HG03196 (cell line): ENCODE measurements at regions not wholly inside any gene's neighbourhood (a gene's known extent, or its start where the extent isn't known, plus 50 kb on each side); places are given as distances from the start of the nearest gene placed in this dataset.
A peak's percentile ranks its signal among the peaks of the same experiment; 100 is the strongest.
"Not testable (repeated sequence)": the region's sequence is repeated elsewhere in the genome, so short reads cannot be mapped to it uniquely, and the experiment has no call there.

Experiments used
- ATAC-seq: cut with Tn5 transposase; IDR thresholded peaks from one replicate; pipeline ENCODE4 v1.9.1; 2021; ENCODE audit not compliant: unreplicated experiment

DNA sequence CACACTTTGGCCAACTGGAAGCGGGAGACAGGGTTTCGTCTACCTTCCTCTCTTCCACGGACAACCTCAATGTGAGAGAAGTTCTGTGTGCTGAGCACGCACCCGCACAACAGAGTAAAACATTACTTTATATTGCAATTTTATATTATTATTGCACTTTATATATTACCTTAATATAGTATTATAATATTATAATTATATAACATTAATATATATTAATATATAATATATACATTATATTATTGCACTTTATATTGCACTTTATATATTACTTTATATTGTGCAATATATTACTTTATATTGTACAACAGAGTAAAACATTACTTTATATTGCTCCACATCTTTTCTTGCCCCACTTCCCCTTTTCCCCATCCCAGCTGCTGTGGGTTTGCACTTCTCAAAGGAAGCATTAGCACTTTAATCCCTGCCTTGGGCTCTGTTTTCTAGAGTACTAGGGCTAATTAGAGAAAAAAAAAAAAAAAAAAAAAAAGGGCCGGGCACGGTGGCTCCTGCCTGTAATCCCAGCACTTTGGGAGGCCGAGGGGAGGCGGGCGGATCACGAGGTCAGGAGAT lies 76.4 kb upstream of the SLC4A7 start:
- no peak for ATAC-seq

DNA sequence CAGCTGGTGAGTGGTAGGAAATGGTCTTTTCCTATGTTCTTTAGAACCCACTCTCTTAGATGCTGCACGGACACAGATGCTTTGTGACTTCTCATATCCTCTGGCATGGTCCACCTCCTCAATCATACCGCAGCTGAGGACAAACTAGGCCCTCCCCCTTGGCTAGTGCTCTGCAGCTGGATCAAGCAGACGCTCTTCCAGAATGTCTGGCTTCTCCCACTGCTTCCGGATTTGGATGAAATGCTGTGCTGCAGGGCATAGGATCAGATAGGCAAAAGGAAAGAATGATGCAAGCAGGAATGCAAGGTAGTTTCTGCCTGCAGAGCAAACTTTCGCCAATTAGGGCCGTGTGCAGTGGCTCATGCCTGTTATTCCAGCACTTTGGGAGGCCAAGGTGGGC lies 75.7 kb upstream of the SLC4A7 start:
- ATAC-seq = no peak

DNA sequence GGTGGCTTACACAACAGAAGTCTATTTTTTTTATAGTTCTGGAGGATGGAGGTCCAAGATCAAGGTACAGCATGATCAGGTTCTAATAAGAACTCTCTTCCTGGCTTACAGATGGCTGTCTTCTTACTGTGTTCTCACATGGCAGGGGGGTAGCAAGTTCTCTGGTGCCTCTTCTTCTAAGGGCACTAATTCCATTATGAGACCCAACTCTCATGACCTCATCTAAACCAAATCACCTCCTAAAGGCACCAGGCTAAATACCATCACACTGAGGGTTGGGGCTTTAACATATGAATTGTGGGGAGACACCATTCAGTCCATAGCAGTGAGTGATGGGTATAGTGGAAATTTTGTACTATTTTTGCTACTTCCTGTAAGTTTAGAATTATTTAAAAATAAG lies 75.2 kb upstream of the SLC4A7 start:
- no peak for ATAC-seq

DNA sequence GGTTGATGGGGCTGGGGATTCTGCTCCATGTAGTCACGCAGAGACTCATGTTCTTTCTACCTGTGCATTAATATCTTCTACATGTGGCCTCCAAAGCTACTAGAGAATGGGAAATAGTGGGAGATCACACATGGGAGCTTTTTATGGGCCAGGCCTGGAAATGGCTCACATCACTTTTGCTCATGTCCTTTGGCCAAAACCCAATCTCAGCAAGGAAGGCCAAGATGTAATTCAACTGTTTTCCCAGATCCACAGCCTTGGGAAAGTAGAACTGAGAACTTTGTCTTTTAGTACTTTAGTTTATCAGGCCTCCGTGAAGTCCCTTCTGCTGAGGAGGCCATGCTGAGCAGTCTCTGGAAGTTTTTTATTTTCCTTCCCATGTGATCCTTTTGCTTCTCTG lies 73.2 kb upstream of the SLC4A7 start:
- ATAC-seq = no peak

DNA sequence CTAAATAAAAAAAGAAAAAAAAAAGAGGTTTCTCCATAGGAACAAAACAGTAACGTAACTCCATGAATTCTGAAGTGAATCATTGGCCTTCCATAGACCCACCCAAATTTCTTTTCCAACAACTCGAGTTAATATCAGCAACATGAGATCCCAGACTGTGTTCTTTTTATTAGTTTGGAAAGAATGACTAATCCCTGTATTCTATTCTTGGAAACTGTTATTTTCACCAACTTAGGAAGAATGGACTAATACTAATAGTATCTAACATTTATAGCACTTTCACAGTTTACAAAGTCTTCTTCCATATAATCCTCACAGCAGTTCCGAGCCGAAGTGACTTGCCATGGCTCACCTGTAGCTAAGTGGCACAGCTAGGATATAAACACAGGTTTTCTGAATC lies 72.7 kb upstream of the SLC4A7 start:
- ATAC-seq = no peak

DNA sequence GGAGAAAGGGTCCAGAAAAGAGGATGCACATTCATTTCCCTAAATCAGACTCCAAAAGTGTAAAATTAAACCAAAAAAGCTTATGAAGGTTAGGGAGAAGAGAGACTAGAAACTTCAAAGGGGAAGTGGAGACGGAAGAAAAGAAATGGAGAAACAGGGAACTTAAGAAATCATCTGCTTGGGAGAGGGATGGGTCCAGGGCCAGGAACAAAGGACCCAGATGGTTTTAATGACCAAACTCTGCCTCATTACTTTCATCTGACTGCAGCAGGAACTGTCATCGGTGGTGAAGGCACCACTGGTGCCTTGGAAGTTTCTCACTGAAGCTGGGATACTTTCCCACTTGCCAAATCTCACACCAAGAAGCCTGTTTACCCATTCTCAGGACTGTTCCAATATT lies 70.5 kb upstream of the SLC4A7 start:
- ATAC-seq = no peak

DNA sequence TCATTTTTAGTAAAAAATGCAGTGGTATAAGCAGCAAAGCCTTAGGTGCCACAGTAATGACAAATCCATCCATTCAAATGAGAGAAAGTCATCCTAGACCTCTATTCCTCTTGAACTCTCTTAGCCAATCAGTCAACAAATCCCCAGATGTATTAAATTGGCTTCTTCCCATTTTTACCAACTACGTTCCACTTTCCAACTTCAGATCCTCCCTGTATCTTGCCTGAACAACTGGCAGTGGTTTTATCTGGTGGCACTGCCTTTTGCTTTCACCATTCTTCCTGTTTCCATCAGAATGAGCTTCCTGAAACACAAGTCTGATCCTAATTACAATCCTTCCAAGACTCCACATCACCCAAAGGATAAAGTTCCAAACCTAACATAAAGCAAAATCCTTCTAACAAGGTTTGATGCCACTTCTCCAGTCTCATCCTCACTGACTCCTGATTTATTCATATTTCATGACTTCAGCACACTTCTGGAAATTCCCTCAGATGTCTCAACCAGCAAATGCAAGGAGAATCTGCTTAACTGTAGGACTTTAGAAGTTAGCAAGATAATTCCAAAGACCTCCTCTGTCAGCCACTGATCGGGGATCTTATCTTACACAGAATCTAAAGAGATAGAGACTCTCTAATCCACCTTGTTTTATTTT lies 69.8 kb upstream of the SLC4A7 start:
- ATAC-seq = no peak

DNA sequence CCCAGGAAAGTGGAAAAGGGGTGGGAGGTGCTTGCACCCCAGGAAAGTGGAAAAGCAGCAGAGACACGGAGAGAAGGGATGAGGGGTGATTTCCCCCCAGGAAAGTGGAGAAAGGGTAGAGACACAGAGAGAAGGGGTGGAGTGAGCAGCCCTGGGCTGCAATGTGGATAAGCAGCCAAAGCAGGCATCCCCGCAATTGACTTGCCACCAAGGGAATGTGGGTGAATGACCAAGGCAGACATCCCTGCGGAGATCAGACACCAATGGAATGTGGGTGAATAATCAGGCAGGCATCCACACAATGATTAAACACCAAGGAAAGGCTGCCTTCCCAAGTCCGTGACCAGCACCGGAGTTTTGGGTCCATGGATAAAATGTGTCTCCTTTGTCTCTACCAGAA lies 68.5 kb upstream of the SLC4A7 start:
- not testable (repeated sequence) for ATAC-seq

DNA sequence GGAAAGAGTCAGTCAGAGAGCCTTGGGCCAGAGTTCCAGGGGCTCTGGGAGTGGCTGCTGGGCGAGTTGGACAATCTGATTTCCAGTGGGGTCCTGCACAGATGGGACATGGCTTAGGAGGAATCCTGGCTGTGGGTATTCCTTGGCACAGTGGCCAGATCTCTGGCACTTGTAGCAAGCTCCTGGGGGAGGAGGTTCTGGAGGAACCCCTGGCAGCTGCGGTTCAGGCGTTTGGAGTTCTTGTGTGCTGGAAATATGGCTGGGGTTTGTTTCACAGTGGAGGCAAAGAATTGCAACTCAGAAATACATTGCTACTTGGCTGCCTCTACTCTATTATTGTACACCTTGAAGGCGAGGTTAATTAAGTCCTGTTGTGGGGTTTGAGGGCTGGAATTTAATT lies 67.2 kb upstream of the SLC4A7 start:
- not testable (repeated sequence) for ATAC-seq

DNA sequence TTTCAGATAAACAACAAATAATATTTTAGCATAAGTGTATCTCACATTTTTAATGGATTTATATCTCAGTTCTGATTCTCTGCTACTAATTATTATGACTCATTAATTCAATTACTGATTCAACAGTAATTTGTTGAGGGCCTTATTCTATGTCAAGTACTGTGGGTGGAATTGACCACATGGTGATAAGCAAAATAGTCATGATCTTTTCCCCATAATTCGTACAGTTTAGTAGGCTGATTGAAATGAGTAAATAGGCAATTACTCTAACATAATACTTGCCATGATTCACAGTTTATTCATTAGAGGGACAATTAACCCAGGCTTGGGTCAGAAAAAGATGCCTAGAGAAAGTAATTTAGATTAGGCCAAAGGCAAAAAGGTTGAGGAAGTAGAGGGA lies 60.9 kb upstream of the SLC4A7 start:
- no peak for ATAC-seq

DNA sequence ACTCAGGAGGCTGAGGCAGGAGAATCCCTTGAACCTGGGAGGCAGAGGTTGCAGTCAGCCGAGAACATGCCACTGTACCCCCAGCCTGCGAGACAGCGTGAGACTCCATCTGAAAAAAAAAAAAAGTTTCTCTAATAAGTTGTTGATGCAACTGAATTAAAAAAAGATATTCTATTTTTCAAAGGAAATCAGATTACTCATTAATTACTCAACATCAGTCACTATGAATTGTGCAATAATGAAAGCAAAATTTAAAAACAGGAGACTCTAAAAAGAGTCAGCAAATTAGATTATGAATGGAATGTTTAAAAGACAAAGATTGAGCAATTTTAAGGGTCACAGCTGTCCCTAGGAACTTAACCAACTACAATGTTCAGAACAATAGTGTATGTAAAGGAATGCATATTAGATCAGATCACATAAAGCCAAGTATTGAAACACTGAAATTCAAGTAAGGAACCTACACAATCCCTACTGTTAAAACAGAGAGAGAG lies 60.2 kb upstream of the SLC4A7 start:
- ATAC-seq = no peak

DNA sequence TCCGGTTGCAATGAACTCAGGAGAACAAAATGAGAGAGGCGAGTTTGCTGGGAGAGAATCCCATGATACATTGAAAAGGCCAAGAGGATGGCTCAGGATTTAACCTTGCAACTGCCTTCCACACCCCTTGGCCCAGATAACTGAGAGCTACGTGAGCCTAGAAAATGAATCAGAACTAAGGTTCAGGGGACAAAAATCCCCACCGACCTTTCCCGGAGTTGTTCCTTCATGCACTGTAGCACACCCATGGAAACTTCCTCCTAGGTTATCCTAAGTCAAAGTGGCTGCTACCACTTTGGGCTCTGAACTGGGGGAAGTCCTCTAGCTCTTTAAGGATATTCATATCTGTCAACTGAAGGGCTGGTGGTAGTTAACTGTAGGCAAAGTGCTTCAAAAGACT lies 58.3 kb upstream of the SLC4A7 start:
- no peak for ATAC-seq

DNA sequence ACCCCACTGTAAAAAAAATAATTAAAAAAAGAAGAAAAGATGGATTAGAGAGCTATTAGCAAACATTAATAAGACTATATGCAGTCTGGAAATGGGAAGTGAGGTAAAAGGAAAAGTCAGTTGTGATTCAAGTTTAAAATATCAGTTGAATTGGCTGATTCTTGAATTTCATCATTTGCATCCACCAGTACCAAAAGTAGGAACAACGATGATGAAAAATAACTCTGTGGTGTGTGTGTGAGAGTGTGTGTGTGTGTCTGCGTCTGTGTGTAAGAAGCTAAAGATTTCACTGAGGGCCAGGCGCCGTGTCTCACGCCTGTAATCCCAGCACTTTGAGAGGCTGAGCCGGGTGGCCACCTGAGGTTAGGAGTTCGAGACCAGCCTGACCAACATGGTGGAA lies 56.0 kb upstream of the SLC4A7 start:
- ATAC-seq = no peak

DNA sequence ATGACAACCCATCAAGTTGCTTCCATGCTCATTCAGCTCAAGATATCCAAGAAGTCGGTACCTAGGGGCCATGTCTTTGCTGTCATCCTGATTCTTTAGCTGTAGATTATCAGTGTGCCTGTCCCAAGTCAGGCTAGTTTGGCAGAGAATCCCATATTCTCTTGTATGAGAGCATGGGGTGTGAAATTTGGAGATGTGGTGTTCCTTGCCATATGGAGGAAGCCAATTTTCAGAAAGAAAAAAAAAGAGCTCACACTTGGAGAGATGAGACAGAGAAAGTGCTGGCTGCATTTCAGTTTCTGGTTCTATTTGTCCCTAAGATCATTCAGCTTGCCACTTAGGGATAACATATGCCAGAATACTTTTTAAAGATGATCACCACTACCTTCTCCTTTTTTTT lies 52.3 kb upstream of the SLC4A7 start:
- ATAC-seq = no peak

DNA sequence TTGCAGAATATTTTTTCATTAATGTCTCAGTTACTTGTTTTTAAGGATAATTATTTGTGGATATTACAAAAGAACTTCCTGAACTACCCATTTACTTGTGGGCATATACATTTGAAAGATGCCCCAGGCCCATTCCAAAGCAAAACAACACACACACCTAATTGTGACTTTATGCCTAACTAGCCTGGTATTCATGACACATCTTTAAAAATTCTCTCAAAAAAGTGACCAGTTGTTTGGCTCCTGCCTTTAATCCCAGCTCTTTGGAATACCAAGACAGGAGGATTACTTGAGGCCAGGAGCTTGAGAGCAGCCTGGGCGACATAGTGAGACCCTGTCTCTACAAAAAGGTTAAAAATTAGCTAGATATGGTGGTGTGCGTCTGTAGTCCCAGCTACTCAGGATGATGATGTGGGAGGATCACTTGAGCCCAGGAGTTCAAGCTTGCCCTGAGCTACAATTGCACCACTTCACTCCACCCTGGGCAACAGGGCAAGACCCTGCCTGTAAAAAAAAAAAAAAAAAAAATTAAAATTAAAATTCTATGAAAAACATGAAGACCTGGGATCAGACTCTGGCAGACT lies 51.7 kb upstream of the SLC4A7 start:
- no peak for ATAC-seq

DNA sequence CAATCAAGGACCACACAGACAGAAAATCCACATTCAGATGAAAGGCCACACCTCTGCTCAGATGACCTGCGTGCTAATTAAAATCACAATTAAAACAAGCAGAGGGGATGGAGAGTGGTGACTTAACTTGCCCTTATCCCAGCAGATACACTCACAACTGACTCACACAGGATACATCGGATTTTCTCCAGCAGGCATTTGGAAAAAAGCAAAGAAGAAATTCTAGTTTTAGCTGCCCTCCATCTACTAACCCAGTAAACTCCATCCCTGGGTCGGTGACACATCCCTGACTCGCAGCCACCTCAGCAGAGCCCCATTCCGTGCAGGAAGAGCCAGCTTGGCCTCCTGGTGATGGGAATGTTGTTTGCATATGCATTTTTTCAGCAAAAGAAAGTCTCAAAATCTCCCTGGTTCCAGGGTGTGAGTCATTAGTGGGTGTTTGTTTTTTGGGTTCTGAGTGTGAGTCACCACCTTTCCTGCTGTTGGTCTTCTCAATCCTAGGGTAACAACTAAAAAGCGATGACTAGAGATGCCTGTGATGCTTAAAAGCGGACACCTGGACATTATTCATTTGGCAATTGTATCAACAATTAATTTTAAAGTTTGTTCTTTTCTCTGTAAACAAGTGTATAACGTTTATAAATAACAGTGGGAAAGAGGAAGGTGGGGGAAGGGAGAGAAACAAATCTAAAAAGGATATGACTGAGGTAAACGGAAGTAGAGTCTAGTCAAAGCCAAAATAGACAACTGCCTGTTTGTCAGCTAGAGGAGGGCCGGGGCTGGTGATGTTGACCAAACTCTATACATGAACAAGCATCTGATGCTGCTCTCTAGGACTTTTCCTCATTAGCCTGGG lies 49.8 kb upstream of the SLC4A7 start:
- ATAC-seq = peak; percentile 83
